Lower lobe of right lung (tissue), 2 donors: ENCODE measurements at regions not wholly inside any gene's neighbourhood (a gene's known extent, or its start where the extent isn't known, plus 50 kb on each side); places are given as distances from the start of the nearest gene placed in this dataset.

Source experiments
- ATAC-seq, 2 donors: fragments of 200-7000 bp; cut with Tn5 transposase; one replicate each; pipeline ENCODE4 v1.9.1; 2020 to 2022; ENCODE audit warnings: mild to moderate bottlenecking in 2 of 2, moderate library complexity in 2 of 2
- DNase-seq: peaks from one replicate; pipeline ENCODE4 v3.0.0-alpha.2; 2020
- H3K27ac ChIP-seq: fragments of 200-600 bp; one replicate; pipeline ENCODE4 v1.8.0; 2022
- H3K27me3 ChIP-seq: fragments of 200-600 bp; one replicate; pipeline ENCODE4 v1.8.0; 2022; ENCODE audit warnings: low read depth
- H3K36me3 ChIP-seq: fragments of 200-600 bp; one replicate; pipeline ENCODE4 v1.8.0; 2022; ENCODE audit warnings: mild to moderate bottlenecking
- H3K4me1 ChIP-seq: fragments of 200-600 bp; one replicate; pipeline ENCODE4 v1.8.0; 2022
- H3K4me3 ChIP-seq: fragments of 200-600 bp; one replicate; pipeline ENCODE4 v1.8.0; 2022; ENCODE audit warnings: mild to moderate bottlenecking
- H3K9me3 ChIP-seq: fragments of 200-600 bp; one replicate; pipeline ENCODE4 v1.8.0; 2022
- CTCF ChIP-seq: fragments of 200-600 bp; IDR thresholded peaks from one replicate; pipeline ENCODE4 v1.8.0; 2022; ENCODE audit warnings: antibody characterized with exemption, mild to moderate bottlenecking
- intact Hi-C: fragments of 100-400 bp; cut with DNase I; formaldehyde crosslinking; loops from one replicate; pipeline ENCODE4 v1.11.0; 2022
- donor health status: DM: no; HTN: yes; CAD: no; lungs with severe emphysema.

- peak; percentile 46 for DNase-seq
- intact Hi-C loops, result loop anchor here (10.0 kb wide), 1 partner anchor 424 kb away; no protein-coding TSS in a partner anchor
- peak; percentile 28 to 41 for ATAC-seq
- Histone ChIP-seq H3K4me1 (no peaks in the 10 kb centered on the region), H3K4me3 (no peak overlapping the region), H3K27me3 (no peaks in the 10 kb centered on the region), H3K36me3 (no peaks in the 10 kb centered on the region), H3K9me3 (no peaks in the 10 kb centered on the region), H3K27ac (no peak overlapping the region)
- TF ChIP-seq CTCF, result no peak
Observed at GRCh38 chr12:89040146-89040964, 311.9 kb downstream of the DUSP6 start.

- TF ChIP-seq CTCF, result no peak
- no peaks in the 10 kb centered on the region for H3K27me3 ChIP-seq
- H3K27ac ChIP-seq, result no peak overlapping the region
- no peak overlapping the region for H3K4me3 ChIP-seq
- no peaks in the 10 kb centered on the region for H3K36me3 ChIP-seq
- no peak for ATAC-seq
- DNase-seq, result no peak
- H3K9me3 ChIP-seq, result no peaks in the 10 kb centered on the region
- no peaks in the 10 kb centered on the region for H3K4me1 ChIP-seq
- intact Hi-C loops, result no loop called here
Observed at GRCh38 chr12:89038831-89039512, 313.3 kb downstream of the DUSP6 start.

- Histone ChIP-seq H3K27me3 (no peaks in the 10 kb centered on the region), H3K36me3 (no peaks in the 10 kb centered on the region), H3K27ac (no peak overlapping the region), H3K4me1 (no peaks in the 10 kb centered on the region), H3K9me3 (no peaks in the 10 kb centered on the region), H3K4me3 (no peak overlapping the region)
- ATAC-seq (no peak), DNase-seq (no peak)
- no peak for TF ChIP-seq CTCF
- intact Hi-C loops, result no loop called here
Observed at GRCh38 chr12:89033062-89033461, 319.2 kb downstream of the DUSP6 start.

- no peaks in the 10 kb centered on the region for H3K4me1 ChIP-seq
Observed at GRCh38 chr12:89029961-89030360, 322.3 kb downstream of the DUSP6 start.

GRCh38 chr12:89024580-89024979 is 327.7 kb downstream of the DUSP6 start:
- DNase-seq, result no peak
- Histone ChIP-seq H3K9me3 (no peaks in the 10 kb centered on the region), H3K4me3 (no peak overlapping the region), H3K27ac (no peak overlapping the region), H3K27me3 (no peaks in the 10 kb centered on the region), H3K4me1 (peaks cover 5% of the 10 kb centered on the region), H3K36me3 (no peaks in the 10 kb centered on the region)
- intact Hi-C loops, result no loop called here
- TF ChIP-seq CTCF, result no peak
- no peak for ATAC-seq

More at GRCh38 chr12:89029961-89030360, 322.3 kb downstream of the DUSP6 start:
- no peaks in the 10 kb centered on the region for H3K9me3 ChIP-seq
- DNase-seq (no peak), ATAC-seq (no peak)
- no peak overlapping the region for H3K4me3 ChIP-seq
- H3K27ac ChIP-seq, result no peak overlapping the region
- no peaks in the 10 kb centered on the region for H3K27me3 ChIP-seq
- intact Hi-C loops, result no loop called here
- no peak for TF ChIP-seq CTCF
- no peaks in the 10 kb centered on the region for H3K36me3 ChIP-seq
